ENCODE measurements at regions not wholly inside any gene's neighbourhood (a gene's known extent, or its start where the extent isn't known, plus 50 kb on each side); places are given as distances from the start of the nearest gene placed in this dataset.

- DNase-seq (ENCODE audit: low spot score), result no peak
Observed at GRCh38 chr16:85494315-85494714, 118.8 kb upstream of the GSE1 start.

- DNase-seq (ENCODE audit: low spot score), result no peak
Observed at GRCh38 chr16:85495259-85495658, 117.9 kb upstream of the GSE1 start.

DNA sequence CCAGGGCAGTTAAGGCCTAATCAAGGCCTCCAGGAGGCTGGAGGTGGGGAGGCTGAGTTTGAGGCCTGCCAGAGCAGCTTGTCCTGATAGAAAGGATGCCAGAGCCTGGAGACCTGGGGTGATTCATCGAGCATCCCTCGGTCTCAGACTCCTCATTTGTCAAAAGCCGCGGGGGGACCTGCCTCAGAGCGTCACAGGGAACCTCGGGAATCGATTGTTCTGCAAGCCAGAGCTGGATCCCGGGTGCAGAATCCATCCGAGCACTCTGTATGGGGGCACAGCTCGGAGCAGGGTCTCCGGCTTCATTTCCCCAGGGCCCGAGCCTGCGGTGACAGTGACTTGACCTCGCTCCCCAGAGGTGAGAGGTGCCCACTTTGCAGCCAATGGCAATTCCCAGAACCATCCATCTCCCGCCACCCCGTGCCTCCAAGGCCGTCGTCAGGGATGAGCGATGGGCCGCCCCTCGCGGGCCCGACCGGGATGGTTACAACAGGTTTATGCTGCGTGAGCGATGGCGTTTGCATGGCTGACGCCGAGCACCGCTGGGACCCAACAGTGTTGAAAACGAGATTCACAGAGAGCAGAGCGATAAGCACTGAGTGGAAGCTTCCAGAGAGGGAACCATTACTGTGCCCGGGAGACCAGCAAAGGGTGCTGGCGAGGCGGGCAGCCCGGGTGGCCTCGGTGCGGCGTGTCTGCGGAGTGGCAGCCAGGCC lies 117.1 kb upstream of the GSE1 start:
- no peak for DNase-seq (ENCODE audit: low spot score)

- no peak for DNase-seq (ENCODE audit: low spot score)
Observed at GRCh38 chr16:85497622-85498314, 115.4 kb upstream of the GSE1 start.

DNA sequence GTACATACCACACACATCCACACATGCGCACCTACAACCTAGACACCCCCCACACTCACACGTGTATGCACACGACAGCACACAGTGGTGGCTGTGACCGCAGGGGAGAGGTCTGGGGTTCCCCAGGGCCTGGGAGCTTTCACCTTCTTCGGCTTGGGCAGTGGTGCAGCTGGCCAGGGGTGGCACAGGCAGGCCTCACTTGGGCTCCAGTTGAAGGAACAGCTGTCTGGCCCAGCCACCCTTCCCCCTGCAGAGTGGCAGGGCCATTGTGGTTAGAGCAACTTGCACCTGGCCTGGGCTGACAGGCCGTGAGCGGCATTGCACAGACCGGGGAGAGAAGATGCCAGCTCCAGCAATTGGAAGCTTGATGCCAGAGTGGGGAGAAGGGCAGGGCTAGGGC lies 114.5 kb upstream of the GSE1 start:
- DNase-seq (ENCODE audit: low spot score), result no peak

DNA sequence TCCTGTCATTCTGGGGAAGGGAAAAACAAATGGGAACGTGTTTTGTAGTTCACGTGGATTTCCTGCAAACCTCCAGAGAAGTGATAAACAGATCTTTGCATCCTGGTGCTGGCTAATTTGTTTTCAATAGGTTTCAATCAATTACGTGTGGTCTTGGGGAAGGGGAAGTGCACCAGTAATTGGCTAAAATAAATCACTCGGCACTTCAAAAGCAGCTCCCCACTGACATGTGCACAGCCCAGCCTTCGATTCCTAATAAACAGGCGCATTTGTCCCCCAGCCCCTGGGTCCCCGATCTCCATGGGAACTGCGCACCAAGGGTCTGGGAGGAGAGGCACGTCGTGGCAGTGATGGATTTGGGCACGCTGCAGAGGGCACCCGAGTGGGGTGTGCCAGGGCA lies 112.9 kb upstream of the GSE1 start:
- no peak for DNase-seq (ENCODE audit: low spot score)

DNA sequence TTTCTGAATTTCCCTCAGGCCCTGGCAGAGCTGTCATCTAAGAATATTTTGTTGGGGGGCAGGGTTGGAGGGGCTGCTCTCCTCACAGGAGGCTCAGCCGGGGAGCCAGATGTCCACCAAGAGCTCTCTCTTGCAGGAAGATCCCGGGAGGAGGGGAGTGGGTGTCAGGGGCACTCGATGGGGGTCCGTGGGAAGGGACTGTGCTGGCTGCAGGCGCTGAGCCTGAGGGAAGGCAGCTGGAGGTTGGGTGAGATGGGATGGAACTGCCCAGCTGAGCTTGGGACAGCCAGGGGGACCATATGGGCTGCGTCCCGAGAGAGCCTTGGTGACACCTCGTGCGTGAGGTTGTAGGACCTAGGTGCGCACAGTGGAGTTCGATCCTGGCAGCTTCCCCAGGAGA lies 111.2 kb upstream of the GSE1 start:
- no peak for DNase-seq (ENCODE audit: low spot score)

DNA sequence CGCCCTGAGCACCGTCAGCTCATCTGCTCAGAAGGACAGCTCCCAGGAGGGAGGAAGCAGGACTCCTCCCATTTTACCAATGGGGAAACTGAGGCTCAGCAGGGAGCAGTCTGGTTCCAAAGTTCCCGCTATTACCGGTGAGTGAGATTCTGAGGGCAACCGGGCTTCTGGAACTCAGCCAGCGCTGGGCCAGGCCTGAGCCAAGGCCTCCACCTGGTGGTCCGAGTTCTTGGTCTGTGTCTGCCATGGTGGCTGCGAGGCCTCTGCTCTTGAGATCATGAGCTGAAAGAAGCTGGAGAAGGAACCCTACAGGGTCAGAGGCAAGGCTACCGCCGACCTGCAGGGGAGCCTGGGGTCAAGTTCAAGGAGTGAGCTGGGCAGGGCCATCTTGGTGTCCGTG lies 110.8 kb upstream of the GSE1 start:
- no peak for DNase-seq (ENCODE audit: low spot score)

DNA sequence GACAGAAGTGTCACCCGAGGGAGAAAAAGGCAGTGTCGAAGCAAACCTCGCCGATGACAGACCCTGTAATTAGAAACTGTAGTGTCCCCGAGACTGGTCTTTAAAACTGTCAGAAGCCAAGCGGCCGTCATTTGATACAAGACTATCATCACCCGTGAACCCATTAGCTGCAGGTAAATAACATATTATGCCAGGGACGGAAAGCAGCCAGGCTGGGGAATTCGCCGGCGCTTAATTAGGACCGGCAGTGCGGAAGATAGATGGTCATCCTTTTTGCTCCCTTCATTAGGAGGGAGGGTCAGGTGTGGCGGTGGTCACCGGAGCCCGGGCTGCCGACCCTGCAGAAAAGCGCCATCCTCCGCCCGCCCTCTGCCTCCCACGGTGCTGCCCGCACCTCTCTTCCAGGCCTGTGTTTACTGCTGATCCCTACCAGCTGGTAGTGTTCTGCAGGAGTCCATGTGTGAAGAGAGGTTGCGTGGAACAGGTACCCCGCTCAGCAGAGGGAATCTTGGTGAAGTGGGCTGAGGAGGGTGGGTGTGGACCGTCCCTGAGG lies 109.4 kb upstream of the GSE1 start:
- no peak for DNase-seq (ENCODE audit: low spot score)

DNA sequence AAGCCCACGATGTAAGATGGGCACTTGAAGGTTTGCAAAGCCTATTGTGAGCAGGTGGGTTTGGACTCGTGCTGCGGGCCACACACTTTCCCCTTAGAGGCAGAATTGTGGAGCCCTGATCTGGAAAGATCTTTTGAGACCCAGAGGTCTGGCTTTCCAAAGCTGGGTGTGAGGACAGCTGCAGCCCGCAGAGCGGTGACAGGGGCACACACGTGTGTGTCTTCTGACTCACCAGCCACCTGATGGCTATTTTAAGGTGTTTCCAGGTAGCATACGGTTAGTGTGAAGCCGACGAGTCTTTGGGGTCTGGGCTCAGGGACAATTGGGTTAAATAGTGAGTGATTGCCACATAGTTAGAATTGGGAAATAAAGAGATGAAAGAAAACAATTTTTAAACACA lies 108.9 kb upstream of the GSE1 start:
- DNase-seq (ENCODE audit: low spot score), result no peak

DNA sequence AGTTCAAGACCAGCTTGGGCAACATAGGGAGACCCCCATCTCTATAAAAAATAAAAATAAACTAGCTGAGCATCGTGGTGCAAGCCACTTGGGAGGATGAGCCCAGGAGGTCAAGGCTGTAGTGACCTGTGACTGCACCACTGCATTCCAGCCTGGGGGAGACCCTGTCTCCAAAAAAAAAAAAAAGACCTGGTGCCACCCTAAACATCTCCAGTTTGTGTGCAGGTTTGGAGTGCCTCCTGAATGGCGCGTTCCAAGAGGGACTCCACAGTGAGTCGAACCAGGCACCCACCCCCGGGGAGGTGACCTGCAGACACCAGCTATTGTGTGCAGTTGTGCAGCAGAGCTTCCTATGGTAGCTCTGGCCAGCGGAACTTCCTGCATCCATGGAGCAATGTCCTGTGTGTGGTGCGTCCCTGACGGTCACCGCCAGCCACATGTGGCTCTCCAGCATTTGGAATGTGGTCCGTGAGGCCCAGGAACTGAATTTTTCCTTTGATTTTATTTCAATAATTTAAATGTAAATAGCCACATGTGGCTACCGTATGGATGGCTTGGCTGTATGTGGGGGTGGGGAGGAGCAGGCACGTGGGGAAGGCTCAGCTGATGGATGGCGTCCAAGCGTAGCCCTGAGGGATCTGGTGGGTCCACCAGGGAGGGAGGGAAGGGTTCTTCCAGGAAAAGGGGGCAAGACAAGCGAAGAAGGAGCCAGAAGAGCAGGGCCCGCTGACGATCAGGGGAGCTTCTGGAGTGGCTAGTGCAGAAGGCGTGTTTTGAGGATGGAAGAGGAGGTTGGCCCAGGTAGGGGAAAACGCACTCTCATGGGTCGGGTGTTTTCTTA lies 107.1 kb upstream of the GSE1 start:
- DNase-seq (ENCODE audit: low spot score), result no peak

DNA sequence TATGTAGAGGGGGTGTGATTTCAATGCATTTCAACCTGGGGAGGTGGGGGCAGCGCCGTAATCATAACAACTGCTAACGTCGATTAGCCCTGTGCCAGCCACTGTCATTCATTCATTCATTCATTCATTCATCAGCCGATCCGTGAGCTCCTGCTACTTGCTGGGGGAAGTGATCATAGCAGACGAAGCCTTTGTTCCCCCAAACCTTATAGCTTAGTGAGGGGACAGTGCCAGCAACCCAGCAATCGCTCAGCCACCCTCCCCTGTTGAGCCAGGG lies 106.5 kb upstream of the GSE1 start:
- no peak for DNase-seq (ENCODE audit: low spot score)

GRCh38 chr16:85507342-85507741 lies 105.8 kb upstream of the GSE1 start:
- DNase-seq (ENCODE audit: low spot score), result no peak

GRCh38 chr16:85508388-85508787 lies 104.7 kb upstream of the GSE1 start:
- no peak for DNase-seq (ENCODE audit: low spot score)

DNA sequence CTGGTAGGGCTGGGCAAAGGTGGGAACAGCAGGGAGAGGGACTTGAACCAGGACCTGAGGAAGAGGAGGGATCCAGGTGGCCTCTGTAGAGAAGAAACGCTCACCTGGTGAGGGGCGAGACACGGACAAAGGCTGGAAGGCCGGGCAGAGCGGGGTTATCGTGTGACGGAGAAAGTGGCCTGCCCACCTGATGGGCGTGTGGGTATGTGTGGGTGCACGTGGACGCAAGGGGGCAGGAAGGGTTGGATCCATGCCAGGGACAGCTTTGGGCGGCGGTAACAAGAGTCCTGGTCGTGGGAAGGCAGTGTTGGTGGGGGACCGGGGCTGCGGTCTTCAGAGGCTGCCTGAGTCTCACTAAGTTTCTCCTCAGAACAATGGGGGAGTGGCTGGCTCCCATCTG lies 104.1 kb upstream of the GSE1 start:
- DNase-seq (ENCODE audit: low spot score), result no peak

DNA sequence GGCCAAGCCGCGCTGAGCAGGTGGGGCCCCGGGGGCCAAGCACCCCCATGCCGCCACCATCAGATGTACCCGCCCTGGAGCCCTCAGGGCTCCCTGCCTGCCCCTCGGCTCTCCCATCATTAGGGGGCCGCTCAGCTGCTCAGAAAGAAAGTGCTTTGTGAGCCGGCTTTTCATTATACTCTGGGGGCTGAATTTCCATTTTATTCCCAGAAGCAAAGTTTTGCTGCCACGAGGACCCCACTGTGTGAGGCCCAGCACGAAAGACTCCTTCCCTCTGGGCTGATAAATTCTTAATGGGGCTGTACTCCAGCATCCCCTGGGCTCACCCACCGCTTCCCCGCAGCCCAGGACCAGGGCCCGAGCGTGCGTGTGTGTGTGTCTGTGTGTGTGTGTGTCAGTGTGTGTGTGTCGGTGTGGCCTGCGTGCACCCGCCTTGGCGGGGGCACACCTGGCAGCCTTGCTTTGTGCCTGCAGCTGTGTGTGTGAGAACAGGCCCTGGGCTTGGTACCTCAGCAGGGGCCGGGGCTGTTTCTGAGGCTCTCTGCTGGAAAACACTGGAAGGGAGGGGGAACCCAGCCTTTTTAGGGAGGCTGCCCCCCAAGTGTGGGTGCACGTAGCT lies 103.0 kb upstream of the GSE1 start:
- no peak for DNase-seq (ENCODE audit: low spot score)

GRCh38 chr16:85511938-85512807 lies 100.9 kb upstream of the GSE1 start:
- no peak for DNase-seq (ENCODE audit: low spot score)

DNA sequence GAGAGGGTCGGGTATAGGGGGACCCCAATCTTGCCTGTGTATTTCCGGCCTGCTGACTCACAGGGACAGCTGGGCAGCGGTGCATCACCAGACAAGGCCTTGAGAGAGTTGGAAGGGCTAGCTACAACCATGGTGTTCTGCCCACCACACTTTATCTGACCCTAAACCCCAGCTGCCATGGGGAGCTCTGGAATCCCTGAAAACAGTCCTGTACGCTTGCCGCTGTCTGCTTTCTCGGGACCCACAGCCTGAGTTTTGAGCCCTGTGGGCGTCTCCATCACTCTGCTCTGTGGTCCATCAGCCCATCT lies 100.4 kb upstream of the GSE1 start:
- DNase-seq (ENCODE audit: low spot score), result no peak

DNA sequence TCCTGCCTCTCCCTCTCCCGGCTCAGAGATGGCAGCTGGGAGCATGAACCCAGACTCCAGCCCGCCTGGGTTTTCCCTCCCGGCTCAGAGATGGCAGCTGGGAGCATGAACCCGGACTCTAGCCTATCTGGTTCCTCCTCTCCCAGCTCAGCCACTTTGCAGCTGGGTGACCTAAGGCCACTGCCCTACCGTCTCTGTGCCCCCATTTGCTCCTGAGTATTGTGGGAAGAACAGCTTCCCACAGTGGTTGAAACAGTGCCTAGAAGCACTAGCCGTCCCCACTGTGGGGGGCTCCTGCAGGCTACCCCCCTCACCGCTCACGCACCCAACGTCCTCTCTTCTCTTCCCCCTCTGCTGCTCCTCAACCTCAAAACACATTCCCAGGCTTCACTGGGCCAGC lies 99.9 kb upstream of the GSE1 start:
- no peak for DNase-seq (ENCODE audit: low spot score)

GRCh38 chr16:85513649-85514048 lies 99.5 kb upstream of the GSE1 start:
- DNase-seq (ENCODE audit: low spot score), result no peak

DNA sequence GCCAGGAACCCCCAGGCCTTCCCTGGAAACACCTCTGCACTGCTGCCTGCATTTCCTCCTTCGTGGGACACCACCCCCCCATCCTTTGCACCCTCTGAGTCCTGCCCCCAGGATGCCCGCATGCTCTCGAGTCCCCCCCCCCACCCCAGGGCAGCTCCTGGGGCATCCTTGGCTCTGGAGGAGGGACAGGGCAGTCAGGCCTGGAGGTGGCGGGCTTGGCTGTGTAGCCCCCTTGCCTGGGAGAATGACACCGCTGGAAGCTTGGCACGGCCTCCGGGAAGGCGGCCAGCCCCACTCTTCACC lies 98.9 kb upstream of the GSE1 start:
- DNase-seq (ENCODE audit: low spot score), result peak; percentile 16
